Right lobe of liver (tissue), 6 donors: ENCODE measurements at regions not wholly inside any gene's neighbourhood (a gene's known extent, or its start where the extent isn't known, plus 50 kb on each side); places are given as distances from the start of the nearest gene placed in this dataset.
"Not testable (repeated sequence)": the region's sequence is repeated elsewhere in the genome, so short reads cannot be mapped to it uniquely, and the experiment has no call there.

Experiments used
- ATAC-seq, 4 donors: fragments of 200-7000 bp; cut with Tn5 transposase; one replicate each; pipeline ENCODE4 v1.9.1; 2020; ENCODE audit warnings: mild to moderate bottlenecking in 4 of 4, moderate library complexity in 4 of 4
- DNase-seq, 3 donors: peaks; one replicate each; pipeline ENCODE4 v3.0.0-alpha.2; 2020
- H3K27ac ChIP-seq, 3 donors: fragments of 200-600 bp; one replicate each; pipeline ENCODE4 v1.8.0; 2022
- H3K27me3 ChIP-seq, 2 donors: fragments of 200-600 bp; one replicate each; pipeline ENCODE4 v1.8.0; 2022
- H3K36me3 ChIP-seq, 4 donors: fragments of 200-600 bp; sonication (generic) in 1 of 4; one replicate each; pipeline versions ENCODE4 v1.5.1 to v1.8.0; 2017 to 2022; ENCODE audit warnings: control low read depth in 1 of 4
- H3K4me1 ChIP-seq, 4 donors: fragments of 200-600 bp; sonication (generic) in 1 of 4; one replicate each; pipeline versions ENCODE4 v1.5.1 to v1.8.0; 2017 to 2022; ENCODE audit warnings: control low read depth in 1 of 4
- H3K4me3 ChIP-seq, 3 donors: fragments of 200-600 bp; one replicate each; pipeline ENCODE4 v1.8.0; 2022
- H3K9me3 ChIP-seq, 4 donors: fragments of 200-600 bp; sonication (generic) in 1 of 4; one replicate each; pipeline versions ENCODE4 v1.5.1 to v1.8.0; 2017 to 2022; ENCODE audit warnings: control low read depth in 1 of 4
- POLR2A ChIP-seq: fragments of 450-650 bp; IDR thresholded peaks from one replicate; pipeline ENCODE4 v1.6.1; 2017; ENCODE audit warnings: antibody characterized with exemption, mild to moderate bottlenecking
- WGBS: methylation state at CpG from one replicate; pipeline ENCODE4 v1.1.6; 2018; ENCODE audit warnings: low coverage, low lambda C conversion rate; ENCODE audit not compliant: insufficient coverage; ENCODE audit errors: missing lambda C conversion rate; 5-methylcytosine and 5-hydroxymethylcytosine counted together
- intact Hi-C, 2 donors: fragments of 100-400 bp; cut with DNase I; formaldehyde crosslinking; loops; one replicate each; pipeline versions ENCODE4 v1.11.2 to v1.14.1; 2022
- TF ChIP-seq, protein P1 (sequence below), 4 donors: fragments of 200-600 bp in 3 of 4; fragments of 450-650 bp in 1 of 4; IDR thresholded peaks; one replicate each; pipeline versions ENCODE4 v1.5.1 to v1.8.0; 2016 to 2022; ENCODE audit warnings: antibody characterized with exemption in 4 of 4, mild to moderate bottlenecking in 2 of 4
- donor health status: DM: no; HTN: yes; CAD: no.
- donor health status: DM: no; HTN: no; CAD: no.
- donor health status: DM: no; HTN: no; CAD: no.
- donor health status: DM: no; HTN: yes; CAD: no.
- donor health status: DM: no; HTN: yes; CAD: no.

DNA sequence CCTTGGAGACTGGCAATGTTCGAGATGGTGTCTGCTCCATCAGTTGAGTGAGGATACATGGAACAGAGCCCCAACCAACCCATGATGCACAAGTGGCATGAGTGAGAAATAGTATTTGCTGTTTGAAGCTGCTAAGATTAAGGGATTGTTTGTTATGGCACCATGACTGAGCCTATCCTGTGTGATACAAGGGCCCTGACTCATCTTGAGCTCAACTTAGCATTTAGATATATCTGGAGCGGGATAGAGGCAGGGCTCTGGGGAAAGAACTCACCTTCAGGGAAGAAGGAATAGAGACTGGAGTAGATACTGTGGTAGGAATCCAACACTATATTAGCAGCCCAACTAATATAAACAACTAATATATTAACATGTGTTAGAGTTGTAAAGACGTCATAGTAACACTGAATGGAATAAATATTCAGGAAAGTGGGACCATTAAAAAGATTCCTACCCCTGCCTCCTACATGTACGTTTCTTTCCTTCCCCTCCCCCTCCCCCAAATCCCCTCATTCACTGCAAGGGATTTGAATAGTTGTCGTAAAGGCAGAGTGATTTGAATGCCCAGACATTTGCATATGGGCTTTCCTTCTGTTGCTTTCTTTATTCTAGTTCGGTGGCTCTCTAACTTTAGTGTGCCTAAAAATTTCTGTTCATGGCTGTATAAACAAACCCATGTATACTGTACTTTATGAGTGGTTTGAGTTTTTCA, 106.6 kb upstream of the POU3F1 start:
- DNase-seq = no peak
- 35% methylated on average over 6 of the region's 6 CpGs for WGBS

DNA sequence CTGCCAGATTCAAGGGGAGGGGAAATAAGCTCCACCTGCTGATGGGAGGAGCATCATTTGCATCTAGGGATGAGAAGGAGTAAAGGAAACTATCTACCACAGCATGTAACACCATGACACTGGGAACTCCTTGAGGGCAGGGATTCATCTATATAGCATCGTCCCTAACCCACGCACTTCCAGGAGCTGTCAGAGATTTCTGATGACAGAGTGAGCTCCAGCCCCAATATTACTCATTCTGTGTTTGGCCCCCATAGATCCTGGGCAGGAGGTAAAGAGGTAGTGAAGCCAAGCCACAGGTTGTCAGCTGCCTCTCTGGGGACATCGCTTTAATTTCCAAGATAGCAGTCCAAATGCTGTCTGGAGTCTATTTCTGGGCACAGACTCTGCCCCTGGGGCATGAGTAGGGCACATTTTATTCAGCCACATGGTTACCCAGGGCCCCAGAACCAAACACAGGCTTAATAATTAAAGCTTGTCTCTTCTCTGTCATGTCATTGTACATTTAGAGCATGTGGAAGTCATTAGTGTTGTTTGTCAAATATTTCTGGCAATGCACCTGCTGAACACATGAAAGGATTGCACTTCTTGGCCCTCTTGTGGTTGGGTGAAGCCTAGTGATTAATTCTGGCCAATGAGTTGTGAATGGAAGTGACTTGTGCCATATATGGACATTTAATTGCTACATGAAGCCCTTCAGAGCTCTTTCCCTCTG, 105.9 kb upstream of the POU3F1 start:
- Histone ChIP-seq H3K4me3 (no peak overlapping the region), H3K27me3 (no peaks in the 10 kb centered on the region), H3K4me1 (no peaks in the 10 kb centered on the region), H3K9me3 (no peaks in the 10 kb centered on the region), H3K36me3 (no peaks in the 10 kb centered on the region), H3K27ac (no peak overlapping the region)
- peak in 3 of 4 donors; percentile 72 to 78 (median 74) for ATAC-seq
- TF ChIP-seq, protein P1, sequence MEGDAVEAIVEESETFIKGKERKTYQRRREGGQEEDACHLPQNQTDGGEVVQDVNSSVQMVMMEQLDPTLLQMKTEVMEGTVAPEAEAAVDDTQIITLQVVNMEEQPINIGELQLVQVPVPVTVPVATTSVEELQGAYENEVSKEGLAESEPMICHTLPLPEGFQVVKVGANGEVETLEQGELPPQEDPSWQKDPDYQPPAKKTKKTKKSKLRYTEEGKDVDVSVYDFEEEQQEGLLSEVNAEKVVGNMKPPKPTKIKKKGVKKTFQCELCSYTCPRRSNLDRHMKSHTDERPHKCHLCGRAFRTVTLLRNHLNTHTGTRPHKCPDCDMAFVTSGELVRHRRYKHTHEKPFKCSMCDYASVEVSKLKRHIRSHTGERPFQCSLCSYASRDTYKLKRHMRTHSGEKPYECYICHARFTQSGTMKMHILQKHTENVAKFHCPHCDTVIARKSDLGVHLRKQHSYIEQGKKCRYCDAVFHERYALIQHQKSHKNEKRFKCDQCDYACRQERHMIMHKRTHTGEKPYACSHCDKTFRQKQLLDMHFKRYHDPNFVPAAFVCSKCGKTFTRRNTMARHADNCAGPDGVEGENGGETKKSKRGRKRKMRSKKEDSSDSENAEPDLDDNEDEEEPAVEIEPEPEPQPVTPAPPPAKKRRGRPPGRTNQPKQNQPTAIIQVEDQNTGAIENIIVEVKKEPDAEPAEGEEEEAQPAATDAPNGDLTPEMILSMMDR (IDR thresholded peaks at IDR 0.05) = peak; percentile 26 to 54 (median 40)
- TF ChIP-seq POLR2A = no peak
- 87% methylated on average over 3 of the region's 3 CpGs for WGBS
- intact Hi-C loops = no loop called here
- no peak for DNase-seq

More for the DNA sequence above, 106.6 kb upstream of the POU3F1 start:
- Histone ChIP-seq H3K4me1 (no peaks in the 10 kb centered on the region), H3K27ac (no peak overlapping the region), H3K27me3 (no peaks in the 10 kb centered on the region), H3K36me3 (no peaks in the 10 kb centered on the region), H3K9me3 (no peaks in the 10 kb centered on the region), H3K4me3 (no peak overlapping the region)
- no peak for TF ChIP-seq POLR2A
- no peak for ATAC-seq
- intact Hi-C loops = no loop called here

DNA sequence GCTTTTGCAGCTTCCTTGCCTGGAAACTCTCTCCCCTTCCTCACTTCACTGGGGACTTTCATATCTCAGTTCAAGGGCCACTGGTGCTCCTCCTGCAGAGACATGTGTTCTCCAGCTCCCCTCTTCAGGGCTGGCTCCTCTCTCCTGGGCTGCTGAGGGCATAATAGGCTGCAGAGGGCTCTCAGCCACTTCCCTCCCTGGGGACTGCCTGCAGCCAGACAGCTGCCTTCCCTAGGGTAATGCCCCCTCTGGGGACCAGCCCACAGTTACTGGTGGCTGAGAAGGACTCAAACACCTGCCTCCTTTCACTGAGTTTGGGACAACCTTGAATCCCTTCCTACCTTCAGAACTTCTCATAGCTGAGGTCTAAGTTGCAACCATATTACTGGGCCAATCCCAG, 104.8 kb upstream of the POU3F1 start:
- ATAC-seq (no peak), DNase-seq (no peak)
- TF ChIP-seq, protein P1 (IDR thresholded peaks at IDR 0.05) = no peak
- TF ChIP-seq POLR2A = no peak
- H3K27me3 ChIP-seq = no peaks in the 10 kb centered on the region
- H3K4me3 ChIP-seq = no peak overlapping the region
- no peaks in the 10 kb centered on the region for H3K36me3 ChIP-seq
- no peaks in the 10 kb centered on the region for H3K9me3 ChIP-seq
- no peak overlapping the region for H3K27ac ChIP-seq
- no peaks in the 10 kb centered on the region for H3K4me1 ChIP-seq
- intact Hi-C loops = no loop called here

DNA sequence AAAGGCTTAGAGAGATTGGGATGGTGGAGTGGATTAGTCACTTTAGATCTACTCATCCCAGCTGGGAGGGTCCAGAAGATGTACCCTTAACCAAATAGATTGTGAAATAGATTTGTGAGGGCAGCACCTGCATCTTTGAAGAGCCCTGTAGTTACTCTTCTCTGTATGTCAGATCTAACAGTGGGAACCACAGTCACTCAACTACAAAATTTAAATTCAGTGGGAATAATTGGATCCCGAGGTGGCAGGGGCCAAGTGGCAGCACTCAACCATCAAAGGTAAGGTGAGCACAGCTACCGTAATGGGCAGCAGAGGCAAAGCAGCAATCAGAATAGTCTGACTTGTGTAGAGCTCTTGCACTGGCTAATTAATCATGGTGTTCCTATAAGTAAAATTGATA, 99.5 kb upstream of the POU3F1 start:
- H3K27ac ChIP-seq, H3K4me3 ChIP-seq, ATAC-seq, H3K9me3 ChIP-seq, H3K36me3 ChIP-seq, H3K4me1 ChIP-seq, H3K27me3 ChIP-seq, DNase-seq: not testable (repeated sequence)
- intact Hi-C loops = loop anchor here in 1 of 2 donors (10.0 kb wide), 1 partner anchor 101 kb away; the partner anchor contains the start of gene POU3F1
- 39% methylated on average over 2 of the region's 2 CpGs for WGBS

DNA sequence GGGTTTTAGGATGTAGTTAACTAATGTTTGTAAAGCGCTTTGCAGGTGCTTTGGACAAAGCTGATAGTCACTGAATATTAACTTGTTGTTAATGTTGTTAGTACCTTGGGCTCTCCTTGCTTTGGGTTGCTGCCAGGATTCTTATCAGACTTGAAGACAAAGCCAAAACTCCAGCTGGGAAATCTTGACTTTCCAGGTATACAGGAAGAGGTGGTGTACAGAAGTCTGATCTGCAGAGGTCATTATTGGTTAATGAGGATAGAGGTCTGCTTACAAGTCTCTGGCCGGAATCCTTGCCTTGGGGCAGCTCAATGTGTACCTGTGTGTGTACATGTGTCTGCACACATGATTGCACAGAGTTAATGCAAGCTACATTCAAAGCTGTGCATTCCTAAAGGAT, 96.0 kb upstream of the POU3F1 start:
- H3K4me1 ChIP-seq = no peaks in the 10 kb centered on the region
- TF ChIP-seq, protein P1 (IDR thresholded peaks at IDR 0.05) = no peak
- TF ChIP-seq POLR2A = no peak
- H3K27me3 ChIP-seq = no peaks in the 10 kb centered on the region
- DNase-seq = no peak
- H3K9me3 ChIP-seq = no peaks in the 10 kb centered on the region
- no peak overlapping the region for H3K4me3 ChIP-seq
- no peaks in the 10 kb centered on the region for H3K36me3 ChIP-seq
- ATAC-seq = no peak
- H3K27ac ChIP-seq = no peak overlapping the region
- intact Hi-C loops = loop anchor here in 1 of 2 donors (10.0 kb wide), 1 partner anchor 98 kb away; the partner anchor contains the start of gene POU3F1
- WGBS = 82% methylated on average over 1 of the region's 2 CpGs
